Liver (tissue), 8 donors: ENCODE measurements at regions not wholly inside any gene's neighbourhood (a gene's known extent, or its start where the extent isn't known, plus 50 kb on each side); places are given as distances from the start of the nearest gene placed in this dataset.

Source experiments
- DNase-seq: peaks from one replicate; pipeline ENCODE4 v3.0.0-alpha.2; 2017; ENCODE audit warnings: low spot score
- H3K27ac ChIP-seq, 2 donors: one replicate each; pipeline ENCODE4 v1.7.0; 2013; ENCODE audit warnings: inconsistent platforms in 2 of 2, low read length in 2 of 2, control low read depth in 1 of 2, low read depth in 1 of 2, mild to moderate bottlenecking in 1 of 2
- H3K27me3 ChIP-seq, 4 donors: one replicate each; pipeline versions ENCODE4 v1.6.1 to v1.7.0; 2013; ENCODE audit warnings: low read length in 3 of 4, inconsistent platforms in 1 of 4, mild to moderate bottlenecking in 1 of 4, moderate library complexity in 1 of 4; ENCODE audit not compliant: control insufficient read depth in 4 of 4, insufficient read depth in 4 of 4
- H3K36me3 ChIP-seq, 4 donors: one replicate each; pipeline versions ENCODE4 v1.6.1 to v1.7.0; 2013; ENCODE audit warnings: low read length in 3 of 4, mild to moderate bottlenecking in 3 of 4, low read depth in 1 of 4, moderate library complexity in 1 of 4; ENCODE audit not compliant: control insufficient read depth in 4 of 4, insufficient read depth in 3 of 4
- H3K4me1 ChIP-seq, 4 donors: one replicate each; pipeline versions ENCODE4 v1.6.1 to v1.7.0; 2013; ENCODE audit warnings: low read length in 3 of 4, mild to moderate bottlenecking in 3 of 4, moderate library complexity in 1 of 4; ENCODE audit not compliant: control insufficient read depth in 4 of 4, insufficient read depth in 4 of 4
- H3K4me3 ChIP-seq, 3 donors: one replicate each; pipeline versions ENCODE4 v1.6.1 to v1.7.0; 2013; ENCODE audit warnings: low read length in 3 of 3, control low read depth in 1 of 3, low read depth in 1 of 3, mild to moderate bottlenecking in 1 of 3
- H3K9ac ChIP-seq, 2 donors: one replicate each; pipeline ENCODE4 v1.7.0; 2013; ENCODE audit warnings: low read length in 2 of 2, mild to moderate bottlenecking in 2 of 2, moderate library complexity in 2 of 2, control low read depth in 1 of 2, low read depth in 1 of 2
- H3K9me3 ChIP-seq, 4 donors: one replicate each; pipeline versions ENCODE4 v1.6.1 to v1.7.0; 2013; ENCODE audit warnings: low read length in 3 of 4; ENCODE audit not compliant: control insufficient read depth in 4 of 4
- ATF3 ChIP-seq: IDR thresholded peaks from 2 replicates; pipeline ENCODE4 v1.6.1; 2016; ENCODE audit warnings: antibody characterized with exemption
- FOXA2 ChIP-seq: IDR thresholded peaks from 2 replicates; pipeline ENCODE4 v1.6.1; 2016; ENCODE audit warnings: antibody characterized with exemption
- GABPA ChIP-seq, 2 donors: IDR thresholded peaks in 1 of 2; conservative IDR thresholded peaks in 1 of 2; 2 replicates each; pipeline ENCODE4 v1.6.1; 2016; ENCODE audit warnings: antibody characterized with exemption in 2 of 2, mild to moderate bottlenecking in 1 of 2, moderate library complexity in 1 of 2
- HNF4A ChIP-seq, 2 donors: conservative IDR thresholded peaks; 2 replicates each; pipeline ENCODE4 v1.6.1; 2016; ENCODE audit warnings: antibody characterized with exemption in 2 of 2, mild to moderate bottlenecking in 2 of 2
- HNF4G ChIP-seq: IDR thresholded peaks from 2 replicates; pipeline ENCODE4 v1.6.1; 2016; ENCODE audit warnings: antibody characterized with exemption
- JUND ChIP-seq, 2 donors: IDR thresholded peaks; 2 replicates each; pipeline ENCODE4 v1.6.1; 2016; ENCODE audit warnings: antibody characterized with exemption in 2 of 2
- MAX ChIP-seq: IDR thresholded peaks from 2 replicates; pipeline ENCODE4 v1.6.1; 2016; ENCODE audit warnings: antibody characterized with exemption
- NR2F2 ChIP-seq: IDR thresholded peaks from 2 replicates; pipeline ENCODE4 v1.6.1; 2016; ENCODE audit warnings: antibody characterized with exemption
- RAD21 ChIP-seq, 2 donors: IDR thresholded peaks; 2 replicates each; pipeline ENCODE4 v1.6.1; 2016; ENCODE audit warnings: antibody characterized with exemption in 2 of 2, mild to moderate bottlenecking in 2 of 2
- REST ChIP-seq: IDR thresholded peaks from 2 replicates; pipeline ENCODE4 v1.6.1; 2016; ENCODE audit warnings: antibody characterized with exemption, mild to moderate bottlenecking
- SP1 ChIP-seq: IDR thresholded peaks from 2 replicates; pipeline ENCODE4 v1.6.1; 2018; ENCODE audit warnings: antibody characterized with exemption, mild to moderate bottlenecking
- TAF1 ChIP-seq: conservative IDR thresholded peaks from 2 replicates; pipeline ENCODE4 v1.6.1; 2016; ENCODE audit warnings: antibody characterized with exemption, mild to moderate bottlenecking
- YY1 ChIP-seq: IDR thresholded peaks from 2 replicates; pipeline ENCODE4 v1.6.1; 2016; ENCODE audit warnings: antibody characterized with exemption, mild to moderate bottlenecking
- ZBTB33 ChIP-seq: IDR thresholded peaks from 2 replicates; pipeline ENCODE4 v1.6.1; 2016; ENCODE audit warnings: antibody characterized with exemption
- WGBS: extraction: QIAGEN DNeasy Blood & Tissue Kit; methylation state at CpG from one replicate; pipeline ENCODE4 v1.1.7; 2013; 5-methylcytosine and 5-hydroxymethylcytosine counted together
- TF ChIP-seq, protein P1 (sequence below): fragments of 150-350 bp; IDR thresholded peaks from 2 replicates; pipeline ENCODE4 v1.5.1; 2017; ENCODE audit warnings: improper control_type of control experiment, low read depth, low read length; ENCODE audit not compliant: missing input control
- donor health status: healthy.
- donor health status: healthy.
- donor health status: healthy.
- donor health status: healthy.
- donor health status: healthy.

DNA sequence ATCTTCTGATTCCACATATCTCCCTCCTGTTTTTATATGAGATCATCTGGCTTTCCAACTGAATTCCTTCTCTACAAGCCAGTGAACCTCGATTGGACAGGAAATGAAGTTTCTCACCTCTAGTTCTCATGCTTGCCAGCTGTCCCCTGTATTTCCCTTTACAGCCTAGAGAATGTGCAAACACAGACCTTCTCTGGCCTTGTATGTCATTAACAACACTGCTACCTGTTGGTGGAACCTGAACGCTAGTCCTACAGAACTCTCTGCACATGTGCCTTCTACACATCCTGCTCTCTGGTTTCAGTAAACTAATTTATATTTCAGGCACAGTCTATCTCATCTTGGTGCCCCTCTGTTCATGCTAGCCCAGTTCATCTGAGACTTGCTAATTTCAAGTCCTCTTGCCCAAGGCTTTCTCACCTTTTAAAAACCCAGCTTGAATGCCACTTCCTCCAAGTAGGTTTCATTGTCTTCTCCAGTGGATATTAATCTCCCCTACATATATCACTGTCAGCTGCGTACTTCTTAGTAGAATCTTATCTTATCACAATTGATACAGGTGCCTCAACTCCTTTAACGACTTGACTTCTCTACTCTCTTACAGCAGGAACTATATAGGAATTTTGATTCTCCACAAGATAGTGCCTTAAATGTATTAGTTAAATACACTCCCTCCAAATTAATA is 549.9 kb downstream of the PLPP3 start:
- H3K4me3 ChIP-seq: no peak overlapping the region
- no peak for DNase-seq
- H3K9me3 ChIP-seq: no peaks in the 10 kb centered on the region
- no peak overlapping the region for H3K27ac ChIP-seq
- no peaks in the 10 kb centered on the region for H3K36me3 ChIP-seq
- H3K9ac ChIP-seq: no peak overlapping the region
- H3K27me3 ChIP-seq: no peaks in the 10 kb centered on the region
- TF ChIP-seq GABPA (IDR thresholded peaks at IDR 0.05 in 1 of 2, conservative IDR thresholded peaks at IDR 0.05 in 1 of 2) (no peak), TAF1 (no peak)
- H3K4me1 ChIP-seq: no peaks in the 10 kb centered on the region
- WGBS: 45% methylated on average over 4 of the region's 4 CpGs

DNA sequence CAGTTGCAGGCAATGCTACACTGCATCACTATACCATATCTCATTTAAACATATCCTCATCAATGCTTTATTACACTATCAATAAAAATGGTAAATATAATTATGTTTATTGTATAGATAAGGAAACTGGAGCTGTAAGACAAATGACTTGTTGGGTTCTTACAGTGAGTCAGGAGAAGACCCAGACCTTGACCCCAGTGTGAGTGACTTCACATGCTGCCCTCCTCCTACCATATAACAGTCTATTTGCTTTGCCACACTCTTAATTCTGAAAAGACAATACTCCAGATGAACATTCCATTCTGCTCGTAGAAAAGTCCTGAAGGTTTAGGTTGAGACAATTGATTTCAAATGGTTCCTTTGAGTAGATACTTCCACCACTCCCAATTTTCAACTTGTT is 550.5 kb downstream of the PLPP3 start:
- TF ChIP-seq SP1 (no peak), ATF3 (no peak)
- DNase-seq: no peak
- Histone ChIP-seq H3K27me3 (no peaks in the 10 kb centered on the region), H3K4me3 (no peak overlapping the region), H3K4me1 (no peaks in the 10 kb centered on the region), H3K9me3 (no peaks in the 10 kb centered on the region), H3K36me3 (no peaks in the 10 kb centered on the region), H3K27ac (no peak overlapping the region), H3K9ac (no peak overlapping the region)
- 88% methylated on average over 1 of the region's 1 CpG for WGBS

DNA sequence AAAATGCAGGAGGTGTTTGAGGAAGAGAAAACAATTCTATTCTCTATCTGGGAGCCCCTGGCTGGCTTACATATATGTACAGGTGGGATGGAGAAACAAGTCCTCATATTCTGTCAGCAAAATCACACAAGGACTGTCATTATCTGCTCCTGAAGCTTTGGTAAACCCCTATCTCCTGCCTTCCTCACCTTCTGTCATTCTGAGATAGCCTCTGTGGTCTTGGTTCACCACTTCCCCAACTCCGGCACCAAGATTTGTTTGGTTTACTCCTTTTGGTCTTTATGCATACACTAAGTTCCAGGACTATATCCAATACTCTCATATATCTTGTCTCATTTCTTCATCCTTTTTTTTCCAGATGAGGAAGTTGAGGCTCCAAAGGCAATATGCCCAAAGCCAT is 551.1 kb downstream of the PLPP3 start:
- H3K4me1 ChIP-seq: no peaks in the 10 kb centered on the region
- DNase-seq: no peak

More for the DNA sequence above, 551.1 kb downstream of the PLPP3 start:
- WGBS: 82% methylated on average over 1 of the region's 1 CpG
- H3K27ac ChIP-seq: no peak overlapping the region
- no peak overlapping the region for H3K4me3 ChIP-seq
- no peaks in the 10 kb centered on the region for H3K36me3 ChIP-seq
- H3K9ac ChIP-seq: no peak overlapping the region
- no peaks in the 10 kb centered on the region for H3K27me3 ChIP-seq
- H3K9me3 ChIP-seq: no peaks in the 10 kb centered on the region
- no peak for TF ChIP-seq NR2F2
- TF ChIP-seq, protein P1, sequence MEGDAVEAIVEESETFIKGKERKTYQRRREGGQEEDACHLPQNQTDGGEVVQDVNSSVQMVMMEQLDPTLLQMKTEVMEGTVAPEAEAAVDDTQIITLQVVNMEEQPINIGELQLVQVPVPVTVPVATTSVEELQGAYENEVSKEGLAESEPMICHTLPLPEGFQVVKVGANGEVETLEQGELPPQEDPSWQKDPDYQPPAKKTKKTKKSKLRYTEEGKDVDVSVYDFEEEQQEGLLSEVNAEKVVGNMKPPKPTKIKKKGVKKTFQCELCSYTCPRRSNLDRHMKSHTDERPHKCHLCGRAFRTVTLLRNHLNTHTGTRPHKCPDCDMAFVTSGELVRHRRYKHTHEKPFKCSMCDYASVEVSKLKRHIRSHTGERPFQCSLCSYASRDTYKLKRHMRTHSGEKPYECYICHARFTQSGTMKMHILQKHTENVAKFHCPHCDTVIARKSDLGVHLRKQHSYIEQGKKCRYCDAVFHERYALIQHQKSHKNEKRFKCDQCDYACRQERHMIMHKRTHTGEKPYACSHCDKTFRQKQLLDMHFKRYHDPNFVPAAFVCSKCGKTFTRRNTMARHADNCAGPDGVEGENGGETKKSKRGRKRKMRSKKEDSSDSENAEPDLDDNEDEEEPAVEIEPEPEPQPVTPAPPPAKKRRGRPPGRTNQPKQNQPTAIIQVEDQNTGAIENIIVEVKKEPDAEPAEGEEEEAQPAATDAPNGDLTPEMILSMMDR: no peak
- TF ChIP-seq HNF4G: no peak
- TF ChIP-seq RAD21 (IDR thresholded peaks at IDR 0.05): no peak
- TF ChIP-seq MAX: no peak
- no peak for TF ChIP-seq ZBTB33
- no peak for TF ChIP-seq FOXA2
- TF ChIP-seq REST: no peak
- TF ChIP-seq JUND (IDR thresholded peaks at IDR 0.05): no peak
- TF ChIP-seq ATF3: no peak
- TF ChIP-seq HNF4A (conservative IDR thresholded peaks at IDR 0.05): no peak
- no peak for TF ChIP-seq TAF1
- TF ChIP-seq YY1: no peak
- no peak for TF ChIP-seq SP1
